Panc1 (cell line): ENCODE measurements at regions not wholly inside any gene's neighbourhood (a gene's known extent, or its start where the extent isn't known, plus 50 kb on each side); places are given as distances from the start of the nearest gene placed in this dataset.

ENCODE experiments used
- ATAC-seq: fragments of 200-7000 bp; cut with Tn5 transposase; 2 replicates; pipeline ENCODE4 v1.9.1; 2020; ENCODE audit warnings: mild to moderate bottlenecking, moderate library complexity
- BruUV-seq: library from RNA; stranded (reverse); fragments of 400-500 nt; replicated peaks from 2 replicates; lab custom pipeline; 2021; lab: Mats Ljungman, UMichigan
- CTCF ChIA-PET: fragments of 300-600 bp; sonication (Branson Sonifier 250); formaldehyde crosslinking; loops from one replicate; lab custom pipeline; 2022; ENCODE audit warnings: antibody characterized with exemption; lab: Charles Lee
- POLR2A ChIA-PET: fragments of 300-600 bp; sonication (Branson Sonifier 250); formaldehyde crosslinking; loops from one replicate; lab custom pipeline; 2022; ENCODE audit warnings: antibody characterized with exemption; lab: Charles Lee
- DNase-seq: peaks from one replicate; pipeline ENCODE4 v3.0.0-alpha.2; 2010; ENCODE audit warnings: low read depth, low spot score
- H3K27ac ChIP-seq: 2 replicates; pipeline ENCODE4 v1.5.1; 2011; ENCODE audit warnings: mild to moderate bottlenecking, low read length, inconsistent platforms
- H3K27me3 ChIP-seq: fragments of 200-500 bp; sonication (Bioruptor generic); 2 replicates; pipeline ENCODE4 v1.6.0; 2014; ENCODE audit warnings: low read length, inconsistent platforms; ENCODE audit not compliant: control insufficient read depth, insufficient read depth
- H3K36me3 ChIP-seq: fragments of 200-500 bp; sonication (Bioruptor generic); 2 replicates; pipeline ENCODE4 v1.5.1; 2014; ENCODE audit warnings: inconsistent platforms, mild to moderate bottlenecking, low read length, moderate library complexity; ENCODE audit not compliant: control insufficient read depth, insufficient read depth
- H3K4me1 ChIP-seq: 2 replicates; pipeline ENCODE4 v1.5.1; 2011; ENCODE audit warnings: inconsistent platforms, mild to moderate bottlenecking, low read length, moderate library complexity; ENCODE audit not compliant: control insufficient read depth, insufficient read depth
- H3K4me3 ChIP-seq, 2 experiments: 2 replicates each; pipeline ENCODE4 v1.5.1; 2011 to 2012; ENCODE audit warnings: low read depth in 2 of 2, low read length in 2 of 2, mild to moderate bottlenecking in 2 of 2, inconsistent platforms in 1 of 2, moderate library complexity in 1 of 2
- H3K9me3 ChIP-seq: fragments of 200-500 bp; sonication (Bioruptor generic); 2 replicates; pipeline ENCODE4 v1.5.1; 2014; ENCODE audit warnings: low read depth, mild to moderate bottlenecking, inconsistent platforms, low read length, moderate library complexity; ENCODE audit not compliant: control insufficient read depth, insufficient read depth
- POLR2AphosphoS5 ChIP-seq: IDR thresholded peaks from 2 replicates; pipeline ENCODE4 v1.6.1; 2012; ENCODE audit warnings: mild to moderate bottlenecking, low read depth, low read length, moderate library complexity
- SIN3A ChIP-seq: IDR thresholded peaks from 2 replicates; pipeline ENCODE4 v1.6.1; 2012; ENCODE audit warnings: low read depth, mild to moderate bottlenecking, low read length, moderate library complexity, borderline replicate concordance; ENCODE audit not compliant: insufficient read depth
- TCF7L2 ChIP-seq: IDR thresholded peaks from 2 replicates; pipeline ENCODE4 v1.6.1; 2011; ENCODE audit warnings: mild to moderate bottlenecking, low read depth, low read length, inconsistent platforms
- in situ Hi-C: cut with HindIII; loops from 2 replicates; pipeline ENCODE4 v1.10.0; 2016; ENCODE audit warnings: low sequenced_read_pairs, low pct_unique_long_range_greater_than_20kb
- intact Hi-C: fragments of 100-400 bp; cut with micrococcal nuclease; formaldehyde crosslinking; loops from one replicate; pipeline ENCODE4 v1.10.0; 2022; ENCODE audit not compliant: unreplicated experiment
- TF ChIP-seq, protein P1 (sequence below): fragments of 450-650 bp; IDR thresholded peaks from 2 replicates; pipeline ENCODE4 v1.5.1; 2017; ENCODE audit warnings: mild to moderate bottlenecking
- TF ChIP-seq, protein P2 (sequence below), 2 experiments: IDR thresholded peaks; 2 replicates each; pipeline ENCODE4 v1.6.1; 2011 to 2012; ENCODE audit warnings: low read depth in 2 of 2, control low read depth in 1 of 2, low read length in 1 of 2, mild to moderate bottlenecking in 1 of 2, moderate library complexity in 1 of 2; ENCODE audit not compliant: insufficient read depth in 1 of 2

GRCh38 chr10:44786286-44786850 is 124.8 kb upstream of the TMEM72 start:
- Histone ChIP-seq H3K4me1 (no peaks in the 10 kb centered on the region), H3K9me3 (no peaks in the 10 kb centered on the region), H3K27me3 (no peaks in the 10 kb centered on the region), H3K27ac (no peak overlapping the region), H3K4me3 (no peak overlapping the region), H3K36me3 (no peaks in the 10 kb centered on the region)
- in situ Hi-C loops (no loop called here), intact Hi-C loops (no loop called here)
- TF ChIP-seq POLR2AphosphoS5 (no peak), SIN3A (no peak), TCF7L2 (no peak)
- TF ChIP-seq, protein P1, sequence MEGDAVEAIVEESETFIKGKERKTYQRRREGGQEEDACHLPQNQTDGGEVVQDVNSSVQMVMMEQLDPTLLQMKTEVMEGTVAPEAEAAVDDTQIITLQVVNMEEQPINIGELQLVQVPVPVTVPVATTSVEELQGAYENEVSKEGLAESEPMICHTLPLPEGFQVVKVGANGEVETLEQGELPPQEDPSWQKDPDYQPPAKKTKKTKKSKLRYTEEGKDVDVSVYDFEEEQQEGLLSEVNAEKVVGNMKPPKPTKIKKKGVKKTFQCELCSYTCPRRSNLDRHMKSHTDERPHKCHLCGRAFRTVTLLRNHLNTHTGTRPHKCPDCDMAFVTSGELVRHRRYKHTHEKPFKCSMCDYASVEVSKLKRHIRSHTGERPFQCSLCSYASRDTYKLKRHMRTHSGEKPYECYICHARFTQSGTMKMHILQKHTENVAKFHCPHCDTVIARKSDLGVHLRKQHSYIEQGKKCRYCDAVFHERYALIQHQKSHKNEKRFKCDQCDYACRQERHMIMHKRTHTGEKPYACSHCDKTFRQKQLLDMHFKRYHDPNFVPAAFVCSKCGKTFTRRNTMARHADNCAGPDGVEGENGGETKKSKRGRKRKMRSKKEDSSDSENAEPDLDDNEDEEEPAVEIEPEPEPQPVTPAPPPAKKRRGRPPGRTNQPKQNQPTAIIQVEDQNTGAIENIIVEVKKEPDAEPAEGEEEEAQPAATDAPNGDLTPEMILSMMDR: no peak
- TF ChIP-seq, protein P2, sequence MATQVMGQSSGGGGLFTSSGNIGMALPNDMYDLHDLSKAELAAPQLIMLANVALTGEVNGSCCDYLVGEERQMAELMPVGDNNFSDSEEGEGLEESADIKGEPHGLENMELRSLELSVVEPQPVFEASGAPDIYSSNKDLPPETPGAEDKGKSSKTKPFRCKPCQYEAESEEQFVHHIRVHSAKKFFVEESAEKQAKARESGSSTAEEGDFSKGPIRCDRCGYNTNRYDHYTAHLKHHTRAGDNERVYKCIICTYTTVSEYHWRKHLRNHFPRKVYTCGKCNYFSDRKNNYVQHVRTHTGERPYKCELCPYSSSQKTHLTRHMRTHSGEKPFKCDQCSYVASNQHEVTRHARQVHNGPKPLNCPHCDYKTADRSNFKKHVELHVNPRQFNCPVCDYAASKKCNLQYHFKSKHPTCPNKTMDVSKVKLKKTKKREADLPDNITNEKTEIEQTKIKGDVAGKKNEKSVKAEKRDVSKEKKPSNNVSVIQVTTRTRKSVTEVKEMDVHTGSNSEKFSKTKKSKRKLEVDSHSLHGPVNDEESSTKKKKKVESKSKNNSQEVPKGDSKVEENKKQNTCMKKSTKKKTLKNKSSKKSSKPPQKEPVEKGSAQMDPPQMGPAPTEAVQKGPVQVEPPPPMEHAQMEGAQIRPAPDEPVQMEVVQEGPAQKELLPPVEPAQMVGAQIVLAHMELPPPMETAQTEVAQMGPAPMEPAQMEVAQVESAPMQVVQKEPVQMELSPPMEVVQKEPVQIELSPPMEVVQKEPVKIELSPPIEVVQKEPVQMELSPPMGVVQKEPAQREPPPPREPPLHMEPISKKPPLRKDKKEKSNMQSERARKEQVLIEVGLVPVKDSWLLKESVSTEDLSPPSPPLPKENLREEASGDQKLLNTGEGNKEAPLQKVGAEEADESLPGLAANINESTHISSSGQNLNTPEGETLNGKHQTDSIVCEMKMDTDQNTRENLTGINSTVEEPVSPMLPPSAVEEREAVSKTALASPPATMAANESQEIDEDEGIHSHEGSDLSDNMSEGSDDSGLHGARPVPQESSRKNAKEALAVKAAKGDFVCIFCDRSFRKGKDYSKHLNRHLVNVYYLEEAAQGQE (IDR thresholded peaks at IDR 0.05; ENCODE audit: insufficient read depth in 1 of 2, low read depth in 2 of 2, low read length in 1 of 2): no peak
- CTCF ChIA-PET: interaction anchor here (0.6 kb wide), 1 partner anchor 1242 kb away, joined by 4 read pairs; no protein-coding TSS in a partner anchor
- ATAC-seq: no peak
- BruUV-seq: no TSS peak
- no peak for DNase-seq
- POLR2A ChIA-PET: no interaction called here

GRCh38 chr10:44787480-44788075 is 123.6 kb upstream of the TMEM72 start:
- intact Hi-C loops: no loop called here
- in situ Hi-C loops: no loop called here
- Histone ChIP-seq H3K4me3 (no peak overlapping the region), H3K36me3 (no peaks in the 10 kb centered on the region), H3K4me1 (no peaks in the 10 kb centered on the region), H3K27me3 (no peaks in the 10 kb centered on the region), H3K27ac (no peak overlapping the region), H3K9me3 (no peaks in the 10 kb centered on the region)
- CTCF ChIA-PET: no interaction called here
- ATAC-seq (no peak), DNase-seq (no peak)
- POLR2A ChIA-PET: no interaction called here
- no TSS peak for BruUV-seq
- TF ChIP-seq POLR2AphosphoS5: no peak
- TF ChIP-seq TCF7L2: no peak
- TF ChIP-seq, protein P1: no peak
- TF ChIP-seq, protein P2 (IDR thresholded peaks at IDR 0.05; ENCODE audit: insufficient read depth in 1 of 2, low read depth in 2 of 2, low read length in 1 of 2): no peak
- TF ChIP-seq SIN3A: no peak
